Liver (tissue), 7 donors: ENCODE measurements at regions not wholly inside any gene's neighbourhood (a gene's known extent, or its start where the extent isn't known, plus 50 kb on each side); places are given as distances from the start of the nearest gene placed in this dataset.

Source experiments
- DNase-seq: peaks from one replicate; pipeline ENCODE4 v3.0.0-alpha.2; 2017; ENCODE audit warnings: low spot score
- H3K27ac ChIP-seq, 2 donors: one replicate each; pipeline ENCODE4 v1.7.0; 2013; ENCODE audit warnings: inconsistent platforms in 2 of 2, low read length in 2 of 2, control low read depth in 1 of 2, low read depth in 1 of 2, mild to moderate bottlenecking in 1 of 2
- H3K27me3 ChIP-seq, 4 donors: one replicate each; pipeline versions ENCODE4 v1.6.1 to v1.7.0; 2013; ENCODE audit warnings: low read length in 3 of 4, inconsistent platforms in 1 of 4, mild to moderate bottlenecking in 1 of 4, moderate library complexity in 1 of 4; ENCODE audit not compliant: control insufficient read depth in 4 of 4, insufficient read depth in 4 of 4
- H3K36me3 ChIP-seq, 4 donors: one replicate each; pipeline versions ENCODE4 v1.6.1 to v1.7.0; 2013; ENCODE audit warnings: low read length in 3 of 4, mild to moderate bottlenecking in 3 of 4, low read depth in 1 of 4, moderate library complexity in 1 of 4; ENCODE audit not compliant: control insufficient read depth in 4 of 4, insufficient read depth in 3 of 4
- H3K4me1 ChIP-seq, 4 donors: one replicate each; pipeline versions ENCODE4 v1.6.1 to v1.7.0; 2013; ENCODE audit warnings: low read length in 3 of 4, mild to moderate bottlenecking in 3 of 4, moderate library complexity in 1 of 4; ENCODE audit not compliant: control insufficient read depth in 4 of 4, insufficient read depth in 4 of 4
- H3K4me3 ChIP-seq, 3 donors: one replicate each; pipeline versions ENCODE4 v1.6.1 to v1.7.0; 2013; ENCODE audit warnings: low read length in 3 of 3, control low read depth in 1 of 3, low read depth in 1 of 3, mild to moderate bottlenecking in 1 of 3
- H3K9ac ChIP-seq, 2 donors: one replicate each; pipeline ENCODE4 v1.7.0; 2013; ENCODE audit warnings: low read length in 2 of 2, mild to moderate bottlenecking in 2 of 2, moderate library complexity in 2 of 2, control low read depth in 1 of 2, low read depth in 1 of 2
- H3K9me3 ChIP-seq, 4 donors: one replicate each; pipeline versions ENCODE4 v1.6.1 to v1.7.0; 2013; ENCODE audit warnings: low read length in 3 of 4; ENCODE audit not compliant: control insufficient read depth in 4 of 4
- EGR1 ChIP-seq, 2 donors: IDR thresholded peaks; 2 replicates each; pipeline ENCODE4 v1.6.1; 2016 to 2018; ENCODE audit warnings: antibody characterized with exemption in 2 of 2, low read depth in 2 of 2
- GABPA ChIP-seq, 2 donors: IDR thresholded peaks in 1 of 2; conservative IDR thresholded peaks in 1 of 2; 2 replicates each; pipeline ENCODE4 v1.6.1; 2016; ENCODE audit warnings: antibody characterized with exemption in 2 of 2, mild to moderate bottlenecking in 1 of 2, moderate library complexity in 1 of 2
- HNF4G ChIP-seq: IDR thresholded peaks from 2 replicates; pipeline ENCODE4 v1.6.1; 2016; ENCODE audit warnings: antibody characterized with exemption
- NR2F2 ChIP-seq: IDR thresholded peaks from 2 replicates; pipeline ENCODE4 v1.6.1; 2016; ENCODE audit warnings: antibody characterized with exemption
- TAF1 ChIP-seq: conservative IDR thresholded peaks from 2 replicates; pipeline ENCODE4 v1.6.1; 2016; ENCODE audit warnings: antibody characterized with exemption, mild to moderate bottlenecking
- YY1 ChIP-seq: IDR thresholded peaks from 2 replicates; pipeline ENCODE4 v1.6.1; 2016; ENCODE audit warnings: antibody characterized with exemption, mild to moderate bottlenecking
- WGBS: extraction: QIAGEN DNeasy Blood & Tissue Kit; methylation state at CpG from one replicate; pipeline ENCODE4 v1.1.7; 2013; 5-methylcytosine and 5-hydroxymethylcytosine counted together
- TF ChIP-seq, protein P1 (sequence below): IDR thresholded peaks from 2 replicates; pipeline ENCODE4 v1.6.1; 2016; ENCODE audit warnings: antibody characterized with exemption
- TF ChIP-seq, protein P2 (sequence below): IDR thresholded peaks from 2 replicates; pipeline ENCODE4 v1.6.1; 2016; ENCODE audit warnings: antibody characterized with exemption
- TF ChIP-seq, protein P3 (sequence below): IDR thresholded peaks from 2 replicates; pipeline ENCODE4 v1.6.1; 2016; ENCODE audit warnings: antibody characterized with exemption, mild to moderate bottlenecking
- donor health status: healthy.
- donor health status: healthy.
- donor health status: healthy.
- donor health status: healthy.

DNA sequence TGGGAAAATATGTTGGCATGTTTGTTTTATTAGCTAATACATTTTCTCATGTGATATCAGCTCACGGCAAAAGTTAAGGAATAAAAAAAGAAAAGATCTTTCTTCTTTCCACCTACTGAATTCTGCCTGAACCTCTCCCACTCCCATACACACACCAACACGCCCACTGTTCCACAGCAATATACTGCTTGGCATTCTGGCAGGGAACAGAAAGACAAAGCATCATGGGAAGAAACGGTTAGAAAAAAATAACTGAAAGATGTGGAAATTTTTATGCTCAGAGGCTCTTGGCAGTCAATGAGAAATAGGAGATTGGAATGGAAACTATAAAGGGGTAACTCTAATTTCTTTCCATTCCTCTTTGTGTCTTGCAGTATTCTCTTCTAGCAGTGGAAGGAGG, 268.5 kb downstream of the FOXG1 start (continued):
- TF ChIP-seq, protein P1, sequence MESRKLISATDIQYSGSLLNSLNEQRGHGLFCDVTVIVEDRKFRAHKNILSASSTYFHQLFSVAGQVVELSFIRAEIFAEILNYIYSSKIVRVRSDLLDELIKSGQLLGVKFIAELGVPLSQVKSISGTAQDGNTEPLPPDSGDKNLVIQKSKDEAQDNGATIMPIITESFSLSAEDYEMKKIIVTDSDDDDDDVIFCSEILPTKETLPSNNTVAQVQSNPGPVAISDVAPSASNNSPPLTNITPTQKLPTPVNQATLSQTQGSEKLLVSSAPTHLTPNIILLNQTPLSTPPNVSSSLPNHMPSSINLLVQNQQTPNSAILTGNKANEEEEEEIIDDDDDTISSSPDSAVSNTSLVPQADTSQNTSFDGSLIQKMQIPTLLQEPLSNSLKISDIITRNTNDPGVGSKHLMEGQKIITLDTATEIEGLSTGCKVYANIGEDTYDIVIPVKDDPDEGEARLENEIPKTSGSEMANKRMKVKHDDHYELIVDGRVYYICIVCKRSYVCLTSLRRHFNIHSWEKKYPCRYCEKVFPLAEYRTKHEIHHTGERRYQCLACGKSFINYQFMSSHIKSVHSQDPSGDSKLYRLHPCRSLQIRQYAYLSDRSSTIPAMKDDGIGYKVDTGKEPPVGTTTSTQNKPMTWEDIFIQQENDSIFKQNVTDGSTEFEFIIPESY: no peak
- TF ChIP-seq YY1 (no peak), NR2F2 (no peak)

DNA sequence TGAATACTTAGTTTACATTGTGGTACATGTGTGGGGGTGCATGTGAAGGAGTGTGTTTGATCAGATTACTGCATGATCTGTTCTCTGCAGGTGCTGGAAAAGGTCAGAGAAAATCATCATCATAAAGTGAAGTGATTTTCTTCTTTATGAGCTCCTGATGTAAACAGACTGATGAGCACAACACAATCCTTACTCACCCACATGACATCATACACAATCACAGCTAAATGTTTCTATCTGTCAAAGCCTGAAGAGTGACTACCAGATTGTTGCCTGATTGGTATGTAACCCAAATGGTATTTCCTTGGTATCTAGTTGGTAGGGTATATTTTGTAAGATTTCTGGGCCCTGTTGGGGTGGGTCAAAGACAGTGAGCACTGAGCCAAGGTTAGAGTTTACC, 270.8 kb downstream of the FOXG1 start:
- no peaks in the 10 kb centered on the region for H3K4me1 ChIP-seq
- no peaks in the 10 kb centered on the region for H3K36me3 ChIP-seq
- no peak overlapping the region for H3K27ac ChIP-seq
- no peak overlapping the region for H3K4me3 ChIP-seq
- H3K9me3 ChIP-seq: no peaks in the 10 kb centered on the region
- TF ChIP-seq NR2F2: no peak
- no peak overlapping the region for H3K9ac ChIP-seq
- no peak for DNase-seq
- H3K27me3 ChIP-seq: no peaks in the 10 kb centered on the region

DNA sequence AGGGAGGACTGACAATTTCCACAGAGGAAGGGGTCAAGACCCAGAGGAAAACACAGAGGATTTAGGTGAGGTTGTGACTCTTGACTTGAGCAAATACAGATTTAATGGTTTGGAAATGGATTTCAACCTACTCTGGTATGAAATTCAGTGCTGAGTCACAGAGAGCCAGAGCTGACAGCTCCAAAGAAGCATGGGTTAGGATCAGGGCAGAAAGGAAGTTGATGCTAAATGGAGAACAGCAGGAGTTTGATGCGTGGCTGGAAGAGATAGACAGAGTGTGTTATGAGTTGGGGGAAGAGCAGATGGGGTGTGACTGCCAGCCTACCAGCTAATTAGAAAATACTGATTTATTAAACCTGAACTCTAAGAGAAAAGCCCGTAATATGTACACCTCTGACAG, 272.6 kb downstream of the FOXG1 start:
- H3K9ac ChIP-seq: no peak overlapping the region
- WGBS: 61% methylated on average over 2 of the region's 2 CpGs
- no peak overlapping the region for H3K27ac ChIP-seq
- TF ChIP-seq, protein P2, sequence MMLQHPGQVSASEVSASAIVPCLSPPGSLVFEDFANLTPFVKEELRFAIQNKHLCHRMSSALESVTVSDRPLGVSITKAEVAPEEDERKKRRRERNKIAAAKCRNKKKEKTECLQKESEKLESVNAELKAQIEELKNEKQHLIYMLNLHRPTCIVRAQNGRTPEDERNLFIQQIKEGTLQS: no peak
- TF ChIP-seq, protein P3, sequence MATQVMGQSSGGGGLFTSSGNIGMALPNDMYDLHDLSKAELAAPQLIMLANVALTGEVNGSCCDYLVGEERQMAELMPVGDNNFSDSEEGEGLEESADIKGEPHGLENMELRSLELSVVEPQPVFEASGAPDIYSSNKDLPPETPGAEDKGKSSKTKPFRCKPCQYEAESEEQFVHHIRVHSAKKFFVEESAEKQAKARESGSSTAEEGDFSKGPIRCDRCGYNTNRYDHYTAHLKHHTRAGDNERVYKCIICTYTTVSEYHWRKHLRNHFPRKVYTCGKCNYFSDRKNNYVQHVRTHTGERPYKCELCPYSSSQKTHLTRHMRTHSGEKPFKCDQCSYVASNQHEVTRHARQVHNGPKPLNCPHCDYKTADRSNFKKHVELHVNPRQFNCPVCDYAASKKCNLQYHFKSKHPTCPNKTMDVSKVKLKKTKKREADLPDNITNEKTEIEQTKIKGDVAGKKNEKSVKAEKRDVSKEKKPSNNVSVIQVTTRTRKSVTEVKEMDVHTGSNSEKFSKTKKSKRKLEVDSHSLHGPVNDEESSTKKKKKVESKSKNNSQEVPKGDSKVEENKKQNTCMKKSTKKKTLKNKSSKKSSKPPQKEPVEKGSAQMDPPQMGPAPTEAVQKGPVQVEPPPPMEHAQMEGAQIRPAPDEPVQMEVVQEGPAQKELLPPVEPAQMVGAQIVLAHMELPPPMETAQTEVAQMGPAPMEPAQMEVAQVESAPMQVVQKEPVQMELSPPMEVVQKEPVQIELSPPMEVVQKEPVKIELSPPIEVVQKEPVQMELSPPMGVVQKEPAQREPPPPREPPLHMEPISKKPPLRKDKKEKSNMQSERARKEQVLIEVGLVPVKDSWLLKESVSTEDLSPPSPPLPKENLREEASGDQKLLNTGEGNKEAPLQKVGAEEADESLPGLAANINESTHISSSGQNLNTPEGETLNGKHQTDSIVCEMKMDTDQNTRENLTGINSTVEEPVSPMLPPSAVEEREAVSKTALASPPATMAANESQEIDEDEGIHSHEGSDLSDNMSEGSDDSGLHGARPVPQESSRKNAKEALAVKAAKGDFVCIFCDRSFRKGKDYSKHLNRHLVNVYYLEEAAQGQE: no peak
- TF ChIP-seq GABPA (IDR thresholded peaks at IDR 0.05 in 1 of 2, conservative IDR thresholded peaks at IDR 0.05 in 1 of 2): no peak
- TF ChIP-seq TAF1: no peak
- TF ChIP-seq, protein P1: no peak
- TF ChIP-seq EGR1 (IDR thresholded peaks at IDR 0.05; ENCODE audit: low read depth in 2 of 2): no peak
- TF ChIP-seq HNF4G: no peak
- H3K9me3 ChIP-seq: no peaks in the 10 kb centered on the region
- no peak overlapping the region for H3K4me3 ChIP-seq
- H3K27me3 ChIP-seq: no peaks in the 10 kb centered on the region
- DNase-seq: no peak
- no peaks in the 10 kb centered on the region for H3K36me3 ChIP-seq
- H3K4me1 ChIP-seq: no peaks in the 10 kb centered on the region
